ENCODE measurements at regions not wholly inside any gene's neighbourhood (a gene's known extent, or its start where the extent isn't known, plus 50 kb on each side); places are given as distances from the start of the nearest gene placed in this dataset.
A peak's percentile ranks its signal among the peaks of the same experiment; 100 is the strongest.

DNA sequence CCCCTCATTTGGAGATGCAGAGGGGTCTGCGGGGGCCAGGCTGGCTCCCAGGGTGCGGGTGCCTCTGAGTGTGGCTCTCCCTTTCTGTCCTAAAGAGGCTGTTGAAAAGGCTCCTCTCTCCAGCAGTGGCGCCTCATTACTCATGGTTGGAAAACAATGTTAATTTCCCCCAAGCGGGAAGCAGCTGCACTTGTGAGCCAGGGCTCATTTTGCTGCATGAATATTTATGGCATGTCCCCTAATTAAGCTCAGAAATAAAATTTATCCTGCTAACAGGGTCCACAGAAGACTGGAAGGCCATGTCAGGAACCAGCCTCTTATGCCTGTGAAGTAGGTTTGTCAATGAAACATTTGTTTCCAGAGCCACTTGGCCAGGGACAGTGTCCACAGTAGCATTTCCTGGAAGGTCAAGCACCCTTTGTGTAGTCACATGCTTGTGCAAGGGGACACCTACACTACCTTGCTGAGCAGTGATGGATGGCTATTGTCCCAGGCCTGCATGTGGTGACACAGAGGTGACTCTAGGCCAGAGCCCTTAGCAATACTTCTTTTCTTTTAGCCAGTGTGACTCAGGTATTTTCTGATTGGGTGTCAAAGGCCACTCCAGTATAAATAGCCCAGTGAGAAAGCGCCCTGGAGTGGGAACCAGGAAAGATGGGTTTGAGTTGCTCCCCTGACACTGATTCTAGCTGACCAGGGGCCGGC, 259.0 kb downstream of the FOXD2 start:
- no peak for DNase-seq (ENCODE audit: low read depth in 2 of 2, low spot score in 1 of 2)

DNA sequence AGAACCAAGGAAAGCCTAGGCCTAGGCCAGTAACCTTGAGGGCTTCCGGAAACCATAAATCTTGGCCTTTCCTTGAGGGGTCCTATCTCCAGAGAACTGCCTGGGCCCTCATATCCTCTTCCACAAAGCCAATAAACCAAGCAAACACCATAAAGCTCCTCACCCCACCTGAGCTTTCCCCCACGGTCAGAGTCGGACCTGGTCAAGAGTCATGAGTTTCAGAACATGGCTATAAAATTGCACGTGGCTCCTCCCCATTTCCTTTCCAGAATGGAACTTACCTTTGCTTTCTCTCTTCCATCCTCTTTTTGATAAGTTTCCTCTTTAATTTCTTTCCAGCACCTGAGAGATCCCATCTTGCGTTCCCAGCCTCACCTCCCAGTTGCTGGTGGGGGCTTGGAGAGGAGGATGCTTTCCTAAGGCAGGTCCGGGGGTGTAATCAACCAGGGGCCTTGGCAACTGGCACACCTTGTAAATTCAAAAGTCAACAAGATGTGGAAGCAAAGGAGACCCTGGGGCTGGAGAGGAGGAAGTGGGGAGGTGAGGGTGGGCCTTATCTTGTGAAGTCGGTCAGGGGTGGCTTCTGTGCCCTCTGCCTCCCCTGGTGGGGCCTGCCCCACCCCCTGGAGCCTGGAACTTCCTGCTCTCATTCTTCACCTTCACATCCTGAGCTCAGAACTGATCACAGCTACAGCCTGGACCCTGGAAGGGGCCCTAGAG, 259.9 kb downstream of the FOXD2 start:
- DNase-seq (ENCODE audit: low read depth in 2 of 2, low spot score in 1 of 2), result no peak

DNA sequence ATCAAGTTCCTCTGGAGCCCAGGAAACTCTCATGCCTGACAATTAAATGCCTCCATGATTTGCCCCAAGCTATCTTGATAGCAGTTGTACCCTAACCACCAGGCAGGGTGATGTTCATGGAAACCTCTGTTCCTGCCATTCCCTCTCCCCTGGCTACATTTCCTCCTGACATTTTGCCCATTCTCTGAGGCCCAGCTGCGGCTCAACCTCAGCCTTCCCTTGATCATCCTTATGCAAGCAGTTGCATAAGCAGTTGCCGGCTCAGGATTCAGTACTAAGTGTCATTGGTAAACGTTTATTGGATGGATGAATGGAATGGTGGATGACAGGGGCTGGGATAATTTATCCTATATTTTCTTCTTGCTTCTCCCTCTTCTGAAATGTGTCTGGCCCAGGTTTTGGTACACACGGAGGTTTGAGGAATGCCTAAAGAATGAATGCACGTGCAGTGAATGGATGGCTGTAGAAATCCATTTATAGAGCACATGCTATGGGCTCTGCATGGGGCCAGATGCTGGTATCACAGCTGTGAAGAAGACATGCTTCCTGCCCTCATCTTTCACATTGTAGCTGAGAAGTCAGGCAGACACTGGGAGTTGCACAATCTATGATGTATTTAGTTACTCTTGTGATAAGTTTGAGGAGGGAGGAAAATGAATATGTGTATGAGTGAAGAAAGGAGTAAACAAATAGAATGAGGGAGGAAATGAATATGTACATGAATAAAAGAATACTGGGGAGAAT, 261.8 kb downstream of the FOXD2 start:
- DNase-seq (ENCODE audit: low read depth in 2 of 2, low spot score in 1 of 2), result no peak

DNA sequence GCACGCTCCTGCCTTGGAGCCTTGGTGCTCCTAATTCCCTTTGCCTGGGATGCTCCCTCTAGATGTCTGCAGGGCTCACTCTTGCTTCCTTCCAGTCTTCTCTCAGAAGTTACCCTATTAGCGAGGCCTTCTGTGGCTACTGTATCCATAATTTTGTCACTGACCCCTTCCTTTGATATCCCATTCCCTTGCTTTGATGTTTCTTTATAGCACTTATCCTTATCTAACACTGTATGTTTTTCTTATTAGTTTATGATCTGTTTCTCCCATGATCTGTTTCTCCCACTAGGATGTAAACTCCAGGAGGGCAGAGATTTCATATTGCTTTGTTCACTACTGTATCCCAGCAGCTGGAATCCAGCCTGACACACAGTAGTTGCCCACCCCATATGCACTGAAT, 263.4 kb downstream of the FOXD2 start:
- DNase-seq (ENCODE audit: low read depth in 2 of 2, low spot score in 1 of 2), result no peak

DNA sequence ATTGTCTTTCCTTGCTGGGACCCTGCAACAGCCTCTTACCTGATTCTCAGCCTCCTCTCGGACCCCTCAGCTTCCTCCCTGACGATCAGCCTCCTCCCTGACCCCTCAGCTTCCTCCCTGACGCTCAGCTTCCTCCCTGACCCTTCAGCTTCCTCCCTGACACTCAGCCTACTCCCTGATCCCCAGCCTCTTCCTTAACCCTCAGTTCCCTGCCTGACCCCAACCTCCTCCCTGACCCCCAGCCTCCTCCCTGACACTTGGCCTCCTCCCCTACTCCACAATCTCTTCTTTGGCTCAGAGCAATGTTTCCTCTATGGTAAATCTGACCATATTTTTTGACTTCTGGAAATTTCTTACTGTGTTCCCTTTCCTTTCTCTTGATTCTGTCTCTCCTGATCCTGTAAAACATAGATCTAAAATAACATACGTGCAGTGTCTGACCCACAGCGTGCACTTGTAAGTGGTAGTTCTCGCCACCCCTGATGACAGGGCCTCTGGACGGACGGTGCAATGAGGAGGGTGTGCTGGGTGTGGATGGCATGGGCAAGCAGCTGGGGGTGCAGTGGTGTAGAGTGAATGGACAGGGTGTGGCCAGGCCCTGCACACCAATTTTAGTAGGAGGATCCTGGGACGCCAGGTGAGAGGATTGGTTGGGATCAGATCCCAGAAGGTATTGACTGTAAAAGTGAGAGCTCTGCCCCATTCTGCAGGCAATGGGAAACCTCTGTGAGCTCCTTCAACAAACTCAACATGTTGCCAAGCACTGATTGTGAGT, 264.1 kb downstream of the FOXD2 start:
- no peak for DNase-seq (ENCODE audit: low read depth in 2 of 2, low spot score in 1 of 2)

DNA sequence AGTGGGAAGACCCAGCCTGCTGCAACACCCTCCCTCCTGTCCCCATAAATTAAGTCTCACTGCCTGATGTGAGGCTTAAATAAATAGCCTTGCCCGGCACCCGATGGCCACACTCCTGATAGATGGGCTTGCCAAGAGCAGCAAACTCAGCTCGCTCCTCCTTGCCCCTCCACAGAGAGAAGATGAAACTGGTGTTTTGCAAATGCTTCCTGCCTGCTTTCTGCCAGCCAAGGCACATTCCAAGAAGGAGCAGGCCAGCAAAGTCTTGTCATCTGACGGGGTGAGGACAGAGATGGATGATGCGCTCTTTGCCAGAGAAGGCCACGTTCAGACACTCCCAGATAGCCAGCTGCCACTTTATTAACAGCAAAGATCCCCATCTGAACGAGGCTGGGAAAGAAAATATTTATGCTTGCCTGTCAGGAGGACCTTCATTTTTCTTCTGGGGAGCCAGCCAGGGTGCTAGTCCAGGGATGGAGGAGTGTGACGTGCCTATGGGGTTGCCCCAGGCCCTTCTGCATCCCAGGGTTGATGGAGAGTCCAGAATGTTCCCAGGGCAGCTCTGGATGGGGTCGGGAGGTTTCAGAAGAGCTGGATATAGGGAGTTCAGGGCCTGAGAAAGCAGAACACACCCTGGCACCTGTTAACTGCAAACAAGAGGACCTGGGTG, 265.4 kb downstream of the FOXD2 start:
- no peak for DNase-seq (ENCODE audit: low read depth in 2 of 2, low spot score in 1 of 2)

DNA sequence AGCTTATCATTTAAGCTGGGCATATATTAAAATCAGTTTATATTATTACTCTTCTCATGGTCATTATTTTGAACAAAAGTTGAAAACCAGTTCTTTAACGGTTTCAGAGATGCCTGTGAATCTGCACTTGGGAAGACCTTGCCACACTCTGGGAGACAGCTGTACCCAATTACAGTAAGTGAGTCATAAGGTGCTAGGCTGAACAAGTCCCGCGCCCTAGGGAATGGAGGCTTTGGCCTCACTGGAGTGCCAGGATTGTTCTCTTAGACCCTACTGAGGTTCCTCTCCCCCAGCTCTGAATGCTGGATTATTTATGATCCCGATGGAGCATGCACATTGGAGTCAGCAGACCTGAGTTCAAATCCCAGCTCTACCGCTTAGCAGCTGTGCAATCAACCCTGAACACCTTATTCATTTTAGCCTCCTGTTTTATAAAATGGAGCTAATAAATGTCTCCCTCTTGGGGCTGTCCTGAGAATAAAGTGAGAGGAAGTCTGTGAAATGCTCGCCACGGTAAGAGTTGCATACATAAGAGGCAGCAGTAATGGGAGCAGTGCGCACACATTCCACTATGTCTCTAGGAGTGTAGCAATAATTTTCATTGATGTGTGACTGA, 266.2 kb downstream of the FOXD2 start:
- no peak for DNase-seq (ENCODE audit: low read depth in 2 of 2, low spot score in 1 of 2)

DNA sequence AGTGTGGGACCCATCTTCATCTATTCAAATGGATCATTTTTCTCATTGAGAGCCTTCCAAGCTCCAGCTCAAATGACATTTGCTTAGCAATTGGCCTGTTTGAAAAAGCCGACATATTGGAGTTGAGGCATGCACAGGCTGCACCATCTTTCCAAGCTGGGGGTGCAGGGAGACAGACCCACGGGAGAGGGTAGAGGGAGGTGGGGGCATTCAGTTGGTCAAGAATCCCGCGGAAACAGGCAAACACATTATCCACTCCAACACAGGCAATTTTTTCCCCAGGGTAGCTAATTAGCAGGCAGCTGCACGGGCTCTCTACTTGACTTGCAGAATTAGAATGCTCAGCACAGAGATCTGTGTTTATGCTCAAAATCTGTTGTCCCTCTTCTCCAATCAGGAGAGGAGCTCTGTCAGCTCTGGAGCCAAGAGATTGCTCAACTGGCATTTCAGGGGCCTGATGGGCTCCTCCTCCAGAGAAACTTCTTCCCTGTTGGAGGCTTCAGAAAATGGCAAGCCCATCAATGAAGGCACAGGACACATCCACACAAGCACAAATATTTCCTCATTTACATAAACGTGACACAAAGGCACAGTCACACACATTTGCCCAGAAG, 267.8 kb downstream of the FOXD2 start:
- no peak for DNase-seq (ENCODE audit: low read depth in 2 of 2, low spot score in 1 of 2)

DNA sequence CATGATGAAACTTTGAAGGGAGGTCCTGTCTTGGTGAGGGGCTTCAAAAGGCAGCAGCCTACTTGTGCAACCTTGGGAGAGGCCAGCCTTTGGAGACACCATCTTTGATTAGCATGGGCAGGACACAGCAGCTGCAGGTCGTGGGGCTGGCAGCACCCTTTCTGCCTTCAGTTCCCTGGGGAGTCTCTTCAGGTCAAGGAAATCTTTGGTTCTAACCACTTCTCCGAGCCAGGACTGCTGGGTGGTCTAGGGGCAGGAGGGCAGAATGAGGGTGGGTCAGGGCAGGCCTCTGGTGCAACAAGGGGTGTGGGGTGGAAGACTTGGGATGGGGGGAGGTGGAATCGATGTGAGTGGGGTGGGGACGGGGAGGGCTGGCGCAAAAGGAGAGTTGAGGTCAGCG, 269.7 kb downstream of the FOXD2 start:
- DNase-seq (ENCODE audit: low read depth in 2 of 2, low spot score in 1 of 2), result no peak

DNA sequence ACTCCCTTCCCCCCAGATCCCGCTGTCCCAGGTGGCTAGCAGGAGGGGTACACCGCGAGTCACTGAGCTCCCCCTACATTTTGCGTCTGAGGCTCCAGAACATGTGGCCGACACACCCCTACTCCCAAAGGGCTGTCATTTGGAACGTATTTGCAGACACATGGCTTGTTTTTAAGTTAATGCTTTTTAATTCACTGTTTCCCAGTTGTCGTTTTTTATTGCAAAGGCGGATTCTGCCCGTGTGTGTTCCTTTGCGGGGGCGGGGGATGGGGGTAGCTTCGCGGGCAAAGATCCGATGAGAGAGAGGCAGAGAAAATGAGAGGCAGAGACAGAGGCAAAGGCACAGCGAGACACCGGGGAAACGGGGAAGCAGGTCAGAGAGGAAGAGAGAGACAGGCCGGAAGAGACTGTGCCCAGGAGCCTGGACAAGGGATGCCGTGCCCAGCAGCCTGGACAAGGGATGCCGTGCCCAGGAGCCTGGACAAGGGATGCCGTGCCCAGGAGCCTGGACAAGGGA, 270.2 kb downstream of the FOXD2 start:
- no peak for DNase-seq (ENCODE audit: low read depth in 2 of 2, low spot score in 1 of 2)

DNA sequence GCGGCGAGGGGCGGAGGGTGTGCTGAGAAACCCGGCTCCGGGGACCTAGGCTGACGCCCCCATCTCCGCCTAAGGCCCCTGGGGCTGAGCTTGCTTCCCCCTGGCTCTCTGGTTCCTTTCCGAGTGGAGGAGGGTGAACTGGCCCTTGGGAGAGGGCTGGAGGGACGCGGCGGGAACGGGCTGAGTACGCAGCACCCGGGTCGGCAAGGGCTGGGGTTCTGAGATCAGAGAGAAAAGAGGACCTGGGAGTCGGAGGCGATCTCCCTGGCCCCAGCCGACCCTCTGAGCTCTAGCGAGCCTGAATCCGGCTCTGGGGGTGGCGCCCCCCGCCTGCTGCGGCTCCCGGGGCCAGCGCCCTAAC, 270.8 kb downstream of the FOXD2 start:
- no peak for DNase-seq (ENCODE audit: low read depth in 2 of 2, low spot score in 1 of 2)

DNA sequence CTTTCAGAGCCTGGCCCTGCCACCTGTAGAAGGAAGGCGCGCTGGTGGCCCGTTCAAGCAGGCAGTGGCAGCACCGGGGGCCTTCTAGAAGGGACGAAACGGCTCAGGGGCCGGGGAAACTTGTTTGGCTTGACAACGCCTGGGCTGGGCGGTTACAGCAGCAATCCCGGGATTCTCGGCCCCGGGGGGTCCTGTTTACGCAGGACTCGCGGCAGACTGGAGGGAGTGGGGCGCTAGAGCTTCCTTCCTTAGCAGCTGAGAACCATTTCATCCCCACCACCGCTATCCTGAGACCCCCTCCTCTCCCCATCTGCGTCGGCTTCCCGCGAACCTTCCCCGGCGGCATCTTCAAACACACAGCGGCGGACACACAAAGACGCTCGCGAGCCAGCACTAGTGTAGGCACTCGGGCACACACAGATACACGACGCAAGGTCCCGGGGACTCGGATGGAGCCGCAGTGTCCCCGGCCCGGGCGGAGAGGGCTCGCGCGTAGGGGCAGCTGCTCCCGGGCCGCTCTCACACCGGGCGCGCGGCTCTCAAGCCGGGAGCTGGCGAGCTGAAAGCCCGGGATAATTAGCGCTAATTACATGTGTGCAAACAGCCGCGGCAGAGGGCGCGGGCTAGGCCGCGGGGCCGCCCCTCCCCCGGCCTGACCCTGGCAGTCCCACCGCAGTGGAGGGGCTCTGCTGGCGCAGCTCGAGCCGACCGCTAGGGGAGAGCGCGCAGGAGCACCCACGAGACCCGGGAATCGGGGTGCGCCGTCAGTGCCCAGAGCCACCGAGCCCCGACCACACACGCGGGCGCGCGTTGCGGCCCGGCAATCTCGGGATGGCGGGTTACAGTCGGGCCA, 271.4 kb downstream of the FOXD2 start:
- no peak for DNase-seq (ENCODE audit: low read depth in 2 of 2, low spot score in 1 of 2)

DNA sequence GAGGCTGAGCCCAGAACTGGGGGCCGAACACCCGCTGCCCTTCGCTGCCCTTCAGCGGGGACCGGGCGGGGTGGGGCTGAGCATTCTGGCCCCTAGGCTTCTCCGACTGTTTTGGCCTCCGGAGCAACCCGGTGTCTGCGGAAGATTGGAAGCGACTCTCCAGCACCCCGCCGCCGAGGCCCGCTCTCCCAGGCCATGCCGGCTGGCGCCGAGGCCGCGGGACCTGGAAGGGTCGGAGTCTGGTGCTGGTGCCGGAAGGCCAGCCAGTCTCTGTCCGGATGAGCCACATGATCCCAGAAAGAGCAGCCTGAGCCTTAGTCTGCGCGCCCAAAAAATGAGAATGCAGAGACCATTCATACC, 272.0 kb downstream of the FOXD2 start:
- DNase-seq (ENCODE audit: low read depth in 2 of 2, low spot score in 1 of 2), result no peak

DNA sequence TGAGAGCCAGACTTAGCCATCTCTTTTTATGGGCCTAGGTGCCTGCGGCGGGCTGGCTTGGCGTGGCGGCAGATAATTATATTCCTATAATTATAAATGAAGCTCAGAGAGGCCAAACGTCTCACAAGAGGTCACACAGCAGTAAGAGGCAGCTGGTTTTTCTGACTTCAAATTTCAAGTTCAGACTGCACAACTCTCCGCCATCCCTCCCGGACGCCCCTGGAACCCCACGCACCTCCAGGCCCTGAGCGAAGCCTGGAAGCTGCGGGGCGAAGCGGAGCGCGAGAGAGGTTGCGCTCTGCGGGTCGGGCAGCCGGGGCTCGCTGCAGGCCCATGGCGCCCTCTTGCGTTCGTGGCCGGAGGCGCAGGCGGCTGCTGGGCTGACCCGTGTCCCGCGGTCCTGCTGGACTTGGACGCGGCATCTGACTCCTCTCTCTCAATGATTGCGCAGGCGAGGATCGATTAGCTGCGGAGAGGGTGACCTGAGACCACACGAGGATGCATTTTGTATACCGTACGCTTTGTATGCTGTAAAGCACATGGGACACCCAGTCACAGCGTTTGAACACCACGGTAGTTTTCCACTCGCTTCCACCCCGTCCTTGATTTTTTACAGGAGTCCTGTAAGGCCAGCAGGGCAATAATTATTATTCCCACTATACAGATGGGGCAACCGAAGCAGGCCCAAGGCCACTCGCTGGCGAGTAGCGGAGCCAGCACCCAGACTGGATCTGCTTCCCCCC, 272.7 kb downstream of the FOXD2 start:
- peak; percentile 28 to 33 for DNase-seq (ENCODE audit: low read depth in 2 of 2, low spot score in 1 of 2)

Measured in stimulated activated CD8-positive, alpha-beta memory T cell treated with anti-CD3 and anti-CD28 coated beads, Interleukin-4, amount 100 ng/mL, for 4 hours (primary cell).